ENCODE measurements at regions not wholly inside any gene's neighbourhood (a gene's known extent, or its start where the extent isn't known, plus 50 kb on each side); places are given as distances from the start of the nearest gene placed in this dataset.

- intact Hi-C loops (cut with micrococcal nuclease) = no loop called here
- Histone ChIP-seq H3K79me2 (ENCODE audit: insufficient read depth, low read length) (no peaks in the 10 kb centered on the region), H3K4me2 (replicated peaks; ENCODE audit: extremely low read depth, low read length, poor library complexity, severe bottlenecking) (no peak overlapping the region), H3K9ac (ENCODE audit: insufficient read depth, low read length, poor library complexity, severe bottlenecking) (no peak overlapping the region), H3K36me3 (replicated peaks in 1 of 2; ENCODE audit: control insufficient read depth in 1 of 2, insufficient read depth in 2 of 2, low read length in 2 of 2) (no peaks in the 10 kb centered on the region), H3K9me3 (replicated peaks in 1 of 2; ENCODE audit: control insufficient read depth in 1 of 2, insufficient read depth in 1 of 2, low read length in 2 of 2) (no peaks in the 10 kb centered on the region), H3K4me3 (replicated peaks in 1 of 3; ENCODE audit: low read depth in 2 of 3, low read length in 3 of 3) (no peak overlapping the region), H3K27ac (ENCODE audit: low read depth in 1 of 2, low read length in 2 of 2) (no peak overlapping the region), H4K20me1 (ENCODE audit: insufficient read depth, low read length) (no peaks in the 10 kb centered on the region), H3K4me1 (ENCODE audit: control insufficient read depth in 1 of 2, insufficient read depth in 2 of 2, low read length in 2 of 2) (no peaks in the 10 kb centered on the region), H3K27me3 (ENCODE audit: control insufficient read depth in 2 of 2, insufficient read depth in 2 of 2, low read length in 2 of 2) (no peaks in the 10 kb centered on the region), H2AFZ (ENCODE audit: insufficient read depth, low read depth, low read length, poor library complexity, severe bottlenecking) (no peak overlapping the region)
- peaks cover 2 to 6% (median 4%) of the 10 kb centered on the region in 3 donors for H3K27me3 Mint-ChIP-seq (ENCODE audit: low read depth in 3 of 3)
- WGBS (ENCODE audit: insufficient coverage) = 83% methylated on average over 2 of the region's 4 CpGs
- peaks cover 0 to 2% (median 0%) of the 10 kb centered on the region in 7 donors for H3K9me3 Mint-ChIP-seq
- peaks cover 1% of the 10 kb centered on the region for H3K4me1 Mint-ChIP-seq
- no peaks in the 10 kb centered on the region for H3K36me3 Mint-ChIP-seq
- no peak overlapping the region for H3K4me3 Mint-ChIP-seq
- no peak for TF ChIP-seq CTCF (IDR thresholded peaks at IDR 0.05)
- no peak for DNase-seq
- no peak overlapping the region for H3K27ac Mint-ChIP-seq
Measured at GRCh38 chr5:158159621-158160020, 300.7 kb upstream of the CLINT1 start.

- DNase-seq = no peak
- Histone ChIP-seq H2AFZ (ENCODE audit: insufficient read depth, low read depth, low read length, poor library complexity, severe bottlenecking) (no peak overlapping the region), H3K36me3 (replicated peaks in 1 of 2; ENCODE audit: control insufficient read depth in 1 of 2, insufficient read depth in 2 of 2, low read length in 2 of 2) (no peaks in the 10 kb centered on the region), H3K4me3 (replicated peaks in 1 of 3; ENCODE audit: low read depth in 2 of 3, low read length in 3 of 3) (no peak overlapping the region), H3K27ac (ENCODE audit: low read depth in 1 of 2, low read length in 2 of 2) (no peak overlapping the region), H3K4me2 (replicated peaks; ENCODE audit: extremely low read depth, low read length, poor library complexity, severe bottlenecking) (no peak overlapping the region), H3K79me2 (ENCODE audit: insufficient read depth, low read length) (no peaks in the 10 kb centered on the region), H3K27me3 (ENCODE audit: control insufficient read depth in 2 of 2, insufficient read depth in 2 of 2, low read length in 2 of 2) (no peaks in the 10 kb centered on the region), H4K20me1 (ENCODE audit: insufficient read depth, low read length) (no peaks in the 10 kb centered on the region), H3K4me1 (ENCODE audit: control insufficient read depth in 1 of 2, insufficient read depth in 2 of 2, low read length in 2 of 2) (no peaks in the 10 kb centered on the region), H3K9ac (ENCODE audit: insufficient read depth, low read length, poor library complexity, severe bottlenecking) (no peak overlapping the region), H3K9me3 (replicated peaks in 1 of 2; ENCODE audit: control insufficient read depth in 1 of 2, insufficient read depth in 1 of 2, low read length in 2 of 2) (no peaks in the 10 kb centered on the region)
- no peak for TF ChIP-seq CTCF (IDR thresholded peaks at IDR 0.05)
- no peak overlapping the region for H3K4me3 Mint-ChIP-seq
- WGBS (ENCODE audit: insufficient coverage) = 76% methylated on average over 2 of the region's 3 CpGs
- H3K27me3 Mint-ChIP-seq (ENCODE audit: low read depth in 3 of 3) = peaks cover 2 to 6% (median 2%) of the 10 kb centered on the region in 3 donors
- peaks cover 0 to 3% (median 0%) of the 10 kb centered on the region in 7 donors for H3K9me3 Mint-ChIP-seq
- H3K27ac Mint-ChIP-seq = no peak overlapping the region
- intact Hi-C loops (cut with micrococcal nuclease) = no loop called here
- H3K36me3 Mint-ChIP-seq = no peaks in the 10 kb centered on the region
- H3K4me1 Mint-ChIP-seq = no peaks in the 10 kb centered on the region
Measured at GRCh38 chr5:158155811-158156505, 297.0 kb upstream of the CLINT1 start.
